ENCODE measurements at regions not wholly inside any gene's neighbourhood (a gene's known extent, or its start where the extent isn't known, plus 50 kb on each side); places are given as distances from the start of the nearest gene placed in this dataset.

- TF ChIP-seq CTCF (IDR thresholded peaks at IDR 0.05) (no peak), EZH2phosphoT487 (IDR thresholded peaks at IDR 0.05; ENCODE audit: borderline replicate concordance, low read depth) (no peak), NRF1 (IDR thresholded peaks at IDR 0.05; ENCODE audit: low read depth, low read length) (no peak), JUND (IDR thresholded peaks at IDR 0.05) (no peak)
These were observed 210.8 kb downstream of the RFPL4B start for GRCh38 chr6:112557961-112558360.

Measured in SK-N-SH (cell line).